NCI-H187 (cell line): ENCODE measurements at regions not wholly inside any gene's neighbourhood (a gene's known extent, or its start where the extent isn't known, plus 50 kb on each side); places are given as distances from the start of the nearest gene placed in this dataset.
"Not testable (repeated sequence)": the region's sequence is repeated elsewhere in the genome, so short reads cannot be mapped to it uniquely, and the experiment has no call there.

Source experiments
- DNase-seq, 2 experiments: peaks; one replicate each; lab custom pipeline; 2025; lab: John Stamatoyannopoulos, UW

- DNase-seq: no peak
Observed at GRCh38 chr2:180604077-180604476, 376.3 kb upstream of the UBE2E3 start.

GRCh38 chr2:180601016-180601415 lies 379.4 kb upstream of the UBE2E3 start:
- DNase-seq: no peak

GRCh38 chr2:180599804-180600203 lies 380.6 kb upstream of the UBE2E3 start:
- no peak for DNase-seq

DNA sequence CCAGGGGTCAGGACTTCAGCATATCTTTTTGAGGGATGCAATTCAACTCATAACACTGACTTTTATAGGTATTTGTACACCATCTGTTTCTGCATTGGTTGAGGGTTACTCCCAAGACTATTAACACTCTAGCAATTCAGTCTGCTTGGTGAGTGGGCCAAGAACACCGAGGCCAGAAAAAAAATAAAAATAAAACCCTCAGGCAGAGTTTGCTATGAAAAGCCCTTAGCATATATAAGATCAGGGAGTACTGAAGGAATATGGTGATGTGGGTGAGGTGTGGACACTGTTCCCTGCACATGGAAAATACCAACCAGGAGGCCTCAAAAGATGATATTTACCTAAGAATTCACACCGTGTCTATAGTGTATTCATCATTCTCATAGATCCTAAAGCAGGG lies 383.2 kb upstream of the UBE2E3 start:
- no peak for DNase-seq

- no peak for DNase-seq
Observed at GRCh38 chr2:180596453-180596852, 384.0 kb upstream of the UBE2E3 start.

DNA sequence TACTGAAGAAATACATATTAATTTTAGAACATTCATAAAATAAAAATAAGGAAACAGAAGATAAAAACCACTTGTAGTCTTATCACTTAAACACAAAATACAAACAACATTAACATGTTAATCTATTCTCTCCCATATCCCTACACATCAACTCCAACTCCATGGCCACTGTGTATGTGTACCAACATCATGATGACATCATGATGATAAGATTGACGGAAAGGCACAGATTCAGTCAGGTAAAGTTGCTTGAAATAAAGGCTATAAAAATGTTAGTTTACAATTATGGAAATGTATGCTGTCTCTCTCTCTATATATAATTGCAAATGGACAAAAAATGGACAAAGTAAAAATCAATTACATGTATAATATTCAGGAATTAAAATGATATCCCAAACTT lies 388.5 kb upstream of the UBE2E3 start:
- no peak for DNase-seq

- not testable (repeated sequence) for DNase-seq
Observed at GRCh38 chr2:180591093-180591781, 389.2 kb upstream of the UBE2E3 start.

DNA sequence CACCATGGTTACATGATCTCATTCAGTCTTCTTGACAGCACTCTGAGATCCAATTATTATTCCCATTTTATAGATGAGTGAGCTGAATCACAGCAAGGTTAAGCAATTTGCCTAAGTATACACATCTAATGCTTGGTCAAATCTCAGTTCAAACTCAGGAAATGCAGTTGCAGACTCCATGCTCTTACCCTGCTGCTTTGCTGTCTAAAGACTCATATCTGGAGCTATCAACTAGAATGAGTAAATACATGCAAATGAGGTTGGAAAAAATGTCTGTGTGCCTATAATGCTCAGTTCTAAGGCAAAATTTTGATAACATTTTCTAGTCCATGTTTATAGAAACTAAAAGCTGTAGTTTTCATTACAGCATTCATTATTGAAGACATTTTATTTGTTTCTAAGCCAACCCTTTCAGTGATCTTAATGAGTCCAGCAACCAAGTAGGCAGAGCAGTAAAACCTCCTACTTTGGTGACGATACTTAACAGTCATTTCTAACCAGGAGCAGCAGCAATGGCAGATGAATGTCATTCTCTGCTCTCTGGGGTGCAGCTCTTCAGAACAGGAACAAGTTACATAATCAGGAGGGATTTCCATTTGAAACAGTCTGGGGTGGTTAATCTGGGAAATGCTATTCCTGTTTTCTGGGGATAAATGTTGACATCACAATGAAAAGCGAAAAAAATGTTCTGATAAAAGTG lies 396.8 kb upstream of the UBE2E3 start:
- no peak for DNase-seq

GRCh38 chr2:180579388-180579787 lies 401.0 kb upstream of the UBE2E3 start:
- no peak for DNase-seq

- DNase-seq: no peak
Observed at GRCh38 chr2:180578441-180578840, 402.0 kb upstream of the UBE2E3 start.

- DNase-seq: no peak
Observed at GRCh38 chr2:180577567-180577966, 402.8 kb upstream of the UBE2E3 start.

GRCh38 chr2:180573951-180574350 lies 406.5 kb upstream of the UBE2E3 start:
- no peak for DNase-seq

- DNase-seq: no peak
Observed at GRCh38 chr2:180572346-180572745, 408.1 kb upstream of the UBE2E3 start.

DNA sequence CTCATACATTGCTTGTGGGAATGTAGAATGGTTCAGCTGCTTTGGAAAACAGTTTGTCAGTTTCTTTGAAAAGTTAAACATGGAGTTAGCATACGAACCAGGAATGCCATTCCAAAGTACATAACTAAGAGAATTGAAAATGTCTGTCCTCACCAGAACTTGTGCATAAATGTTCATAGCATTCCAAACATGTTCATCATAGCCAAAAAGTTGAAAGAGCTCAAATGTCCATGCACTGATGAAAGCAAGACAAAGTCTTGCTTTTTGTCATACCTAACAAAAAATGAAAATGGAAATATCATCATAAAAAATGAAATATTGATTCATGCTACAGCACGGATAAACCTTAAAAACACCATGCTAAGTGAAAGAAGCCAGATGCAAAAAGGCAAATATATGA lies 408.8 kb upstream of the UBE2E3 start:
- no peak for DNase-seq

- no peak for DNase-seq
Observed at GRCh38 chr2:180570864-180571263, 409.5 kb upstream of the UBE2E3 start.

- no peak for DNase-seq
Observed at GRCh38 chr2:180564051-180564450, 416.4 kb upstream of the UBE2E3 start.

DNA sequence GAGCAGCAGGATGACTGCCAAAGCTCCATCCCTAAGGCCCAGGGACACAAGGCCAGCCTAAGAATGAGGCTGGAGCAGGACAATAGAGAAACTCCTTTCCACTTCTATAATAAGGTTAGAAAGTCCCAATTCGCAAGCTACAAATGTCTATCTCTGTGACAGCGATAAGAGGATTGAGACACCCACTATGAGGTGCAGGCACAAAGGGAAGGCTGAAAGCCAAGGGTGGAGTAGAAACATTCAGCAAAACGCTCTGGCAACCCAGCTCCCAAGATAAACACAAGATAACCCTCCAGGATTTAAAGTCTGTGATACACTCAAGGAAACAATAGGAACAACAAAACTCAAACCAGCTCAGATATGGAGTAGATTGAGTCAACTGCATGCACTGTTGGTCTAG lies 418.0 kb upstream of the UBE2E3 start:
- DNase-seq: no peak

DNA sequence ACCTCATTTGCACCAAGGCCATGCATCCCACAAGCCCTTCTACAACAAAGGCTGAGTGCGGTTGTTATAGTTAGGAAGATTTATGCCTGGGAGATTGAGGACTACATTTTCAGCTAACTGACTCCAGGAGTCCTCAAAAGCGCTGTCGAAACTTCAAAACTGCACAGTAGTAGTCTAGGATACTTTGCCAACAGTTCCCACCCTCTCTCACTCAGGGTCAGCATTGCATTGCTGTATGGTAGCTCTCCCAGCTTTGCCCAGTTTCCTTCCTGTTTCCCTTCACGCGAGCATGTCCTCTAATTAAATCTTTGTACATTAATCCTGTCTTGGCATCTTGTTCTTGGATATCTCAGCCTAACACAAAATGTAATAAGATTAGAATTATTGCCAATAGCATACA lies 420.6 kb upstream of the UBE2E3 start:
- DNase-seq: no peak

DNA sequence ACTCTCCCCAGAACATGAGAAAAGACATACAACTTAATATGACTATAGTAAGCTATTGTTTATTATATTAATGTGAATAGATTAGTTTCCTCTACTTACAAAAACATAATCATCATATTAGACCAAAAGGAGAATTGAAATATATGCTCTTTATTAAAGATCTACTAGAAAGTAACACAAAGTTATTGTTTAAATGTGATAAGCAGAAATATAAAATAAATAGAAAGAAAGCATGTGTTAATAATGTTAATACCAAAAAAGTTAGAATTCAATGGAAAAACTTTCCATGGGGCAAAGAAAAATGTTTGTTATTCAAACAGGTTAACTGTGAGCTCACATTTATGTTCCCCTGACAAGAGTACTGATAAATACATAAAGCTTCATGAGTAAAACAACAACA lies 421.4 kb upstream of the UBE2E3 start:
- DNase-seq: no peak

DNA sequence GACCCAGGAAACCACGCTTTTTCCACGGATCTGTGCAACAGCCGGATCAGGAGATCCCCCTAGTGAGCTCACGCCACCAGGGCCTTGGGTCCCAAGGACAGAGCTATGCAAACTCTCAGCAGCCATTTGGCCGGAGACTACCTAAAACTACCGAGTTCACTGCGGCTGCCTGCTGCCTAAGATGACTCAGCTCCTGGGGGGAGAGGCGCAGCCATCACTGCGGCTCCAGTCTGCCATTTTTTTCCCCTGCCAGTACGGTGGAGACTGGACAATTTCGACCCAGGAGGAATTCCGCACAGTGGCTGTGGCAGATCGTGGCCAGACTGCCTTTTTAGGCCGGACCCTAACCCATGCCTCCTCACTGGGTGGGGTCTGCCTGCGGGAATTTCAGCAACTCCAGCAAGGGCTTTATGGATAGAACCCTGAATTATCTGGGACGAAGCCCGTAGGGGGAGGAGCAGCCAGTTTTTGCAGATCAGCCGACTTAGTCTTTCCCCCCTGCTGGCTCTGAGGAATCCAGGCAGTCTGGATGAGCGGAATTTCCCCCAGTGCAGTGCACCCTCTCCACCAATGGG lies 424.9 kb upstream of the UBE2E3 start:
- DNase-seq: no peak

DNA sequence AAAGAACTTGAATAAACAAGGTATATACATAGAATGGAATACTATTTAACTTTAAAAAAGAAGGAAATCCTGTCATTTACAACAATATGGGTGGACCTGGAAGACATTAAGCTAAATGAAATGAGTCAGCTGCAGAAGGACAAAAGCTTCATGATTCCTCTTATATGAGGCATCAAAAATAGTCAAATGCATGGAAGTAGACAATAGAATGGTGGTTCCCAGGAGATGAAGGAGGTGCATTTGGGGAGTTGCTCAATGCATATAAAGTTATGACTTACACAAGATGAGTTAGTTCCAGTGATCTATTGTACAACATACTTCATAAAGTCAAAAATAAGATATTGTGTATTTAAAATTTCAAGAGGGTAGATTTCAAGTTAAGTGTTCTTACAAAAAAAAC lies 426.1 kb upstream of the UBE2E3 start:
- no peak for DNase-seq

- DNase-seq: no peak
Observed at GRCh38 chr2:180553094-180553715, 427.2 kb upstream of the UBE2E3 start.

DNA sequence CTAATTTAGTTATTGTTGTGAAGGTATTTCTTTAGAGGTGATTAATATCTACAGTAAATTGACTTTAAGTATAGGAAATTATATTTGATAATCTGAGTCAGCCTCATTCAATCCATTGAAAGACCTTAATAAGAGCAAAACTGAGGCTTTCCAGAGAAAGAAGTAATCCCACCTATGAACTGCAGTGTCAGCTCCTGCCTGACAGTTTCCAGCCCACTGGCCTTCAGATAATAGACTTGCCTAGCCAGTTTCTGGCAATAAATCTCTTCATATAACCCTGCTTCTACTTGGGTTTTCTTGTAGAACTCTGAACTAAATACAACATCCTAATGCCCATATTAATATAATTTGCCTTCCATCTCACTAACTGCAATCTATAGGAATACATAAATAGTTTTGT lies 437.9 kb upstream of the UBE2E3 start:
- no peak for DNase-seq
